CD4-positive, CD25-positive, alpha-beta regulatory T cell (primary cell): ENCODE measurements at regions not wholly inside any gene's neighbourhood (a gene's known extent, or its start where the extent isn't known, plus 50 kb on each side); places are given as distances from the start of the nearest gene placed in this dataset.
A peak's percentile ranks its signal among the peaks of the same experiment; 100 is the strongest.

Source experiments
- ATAC-seq, 2 donors: fragments of 150-1000 bp; cut with Tn5 transposase; one replicate each; pipeline ENCODE4 v1.10.0; 2021; ENCODE audit warnings: low read depth in 2 of 2, moderate number of reproducible peaks in 2 of 2, moderate library complexity in 1 of 2
- DNase-seq, 3 donors: peaks; one replicate each; pipeline versions ENCODE4 v3.0.0 to v3.0.0-alpha.2; 2012 to 2022; ENCODE audit warnings: mixed read lengths in 1 of 3
- H3K27ac ChIP-seq: one replicate; pipeline ENCODE4 v1.7.0; 2013; ENCODE audit warnings: mild to moderate bottlenecking, low read length; ENCODE audit not compliant: insufficient read depth, poor library complexity, severe bottlenecking
- H3K27me3 ChIP-seq: one replicate; pipeline ENCODE4 v1.7.0; 2013; ENCODE audit warnings: low read length; ENCODE audit not compliant: control insufficient read depth, insufficient read depth
- H3K36me3 ChIP-seq: one replicate; pipeline ENCODE4 v1.7.0; 2013; ENCODE audit warnings: mild to moderate bottlenecking, low read length, moderate library complexity; ENCODE audit not compliant: control insufficient read depth, insufficient read depth
- H3K4me1 ChIP-seq: 2 replicates; pipeline ENCODE4 v1.7.0; 2013; ENCODE audit warnings: mild to moderate bottlenecking, low read length; ENCODE audit not compliant: insufficient read depth, control insufficient read depth, poor library complexity, severe bottlenecking
- H3K4me3 ChIP-seq: one replicate; pipeline ENCODE4 v1.7.0; 2013; ENCODE audit warnings: low read depth, mild to moderate bottlenecking, low read length, moderate library complexity
- H3K9me3 ChIP-seq, 2 experiments: 1 replicate in 1 of 2; 2 replicates in 1 of 2; pipeline ENCODE4 v1.7.0; 2013; ENCODE audit warnings: low read length in 2 of 2, mild to moderate bottlenecking in 1 of 2, moderate library complexity in 1 of 2; ENCODE audit not compliant: control insufficient read depth in 2 of 2
- H3K27ac Mint-ChIP-seq, 3 donors: one replicate each; pipeline ENCODE4 v1.8.0; 2020 to 2022; ENCODE audit warnings: mild to moderate bottlenecking in 3 of 3, mixed read lengths in 3 of 3, moderate library complexity in 2 of 3
- H3K27me3 Mint-ChIP-seq: one replicate; pipeline ENCODE4 v1.8.0; 2022; ENCODE audit warnings: mild to moderate bottlenecking, mixed read lengths
- H3K36me3 Mint-ChIP-seq: one replicate; pipeline ENCODE4 v1.8.0; 2020; ENCODE audit warnings: mixed read lengths
- H3K4me1 Mint-ChIP-seq, 4 donors: one replicate each; pipeline ENCODE4 v1.8.0; 2020 to 2022; ENCODE audit warnings: mixed read lengths in 4 of 4, mild to moderate bottlenecking in 1 of 4
- H3K4me3 Mint-ChIP-seq, 4 donors: one replicate each; pipeline ENCODE4 v1.8.0; 2020 to 2022; ENCODE audit warnings: mild to moderate bottlenecking in 4 of 4, mixed read lengths in 4 of 4, moderate library complexity in 3 of 4
- H3K9me3 Mint-ChIP-seq, 7 donors: one replicate each; pipeline ENCODE4 v1.8.0; 2020 to 2022; ENCODE audit warnings: mixed read lengths in 7 of 7, mild to moderate bottlenecking in 3 of 7, moderate library complexity in 2 of 7

DNA sequence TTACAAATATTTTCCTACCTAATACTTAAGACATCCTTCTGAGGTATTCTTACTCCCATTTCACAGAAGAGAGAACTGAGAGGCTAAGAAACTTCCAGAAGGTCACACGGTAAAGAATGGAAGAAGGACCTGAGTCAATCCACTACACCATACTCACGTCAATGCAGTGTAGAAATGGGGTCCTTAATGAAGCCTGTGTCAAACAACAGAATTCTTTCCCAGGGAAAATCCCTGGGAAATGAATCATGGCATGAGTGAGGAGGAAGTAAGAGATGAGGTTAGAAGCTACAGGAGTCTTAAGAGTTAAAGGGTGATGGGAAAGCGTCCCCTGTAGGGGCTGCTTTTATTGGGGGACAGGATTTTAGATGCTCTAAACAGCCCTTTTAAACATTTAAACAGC lies 147.9 kb downstream of the C11orf91 start:
- Histone ChIP-seq H3K27me3 (peaks cover 12% of the 10 kb centered on the region), H3K9me3 (no peaks in the 10 kb centered on the region), H3K4me1 (no peaks in the 10 kb centered on the region), H3K4me3 (no peak overlapping the region), H3K36me3 (no peaks in the 10 kb centered on the region), H3K27ac (no peak overlapping the region)
- ATAC-seq (no peak), DNase-seq (no peak)
- H3K27ac Mint-ChIP-seq: no peak overlapping the region
- H3K4me3 Mint-ChIP-seq: no peak overlapping the region
- H3K4me1 Mint-ChIP-seq: no peaks in the 10 kb centered on the region
- no peaks in the 10 kb centered on the region for H3K9me3 Mint-ChIP-seq
- peaks cover 22% of the 10 kb centered on the region for H3K27me3 Mint-ChIP-seq
- H3K36me3 Mint-ChIP-seq: no peaks in the 10 kb centered on the region

DNA sequence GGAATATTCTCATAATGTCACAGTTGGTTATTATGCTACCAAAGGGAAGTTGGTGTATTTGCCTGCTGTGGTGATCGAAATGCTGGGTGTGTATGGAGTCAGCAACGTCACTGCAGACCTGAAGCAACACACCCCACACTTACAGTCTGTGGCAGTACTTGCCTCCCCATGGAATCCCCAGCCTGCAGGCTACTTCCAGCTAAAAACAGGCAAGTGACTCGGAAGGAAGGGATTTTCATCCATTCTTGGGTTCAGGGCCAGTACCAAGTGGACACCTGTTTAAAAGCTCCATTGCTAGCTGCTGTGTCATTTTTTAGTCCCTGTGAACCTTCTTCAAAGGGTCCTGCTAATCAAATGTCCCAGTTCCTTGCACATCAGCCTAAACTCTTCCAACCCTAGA lies 149.6 kb downstream of the C11orf91 start:
- H3K4me1 Mint-ChIP-seq: no peaks in the 10 kb centered on the region

DNA sequence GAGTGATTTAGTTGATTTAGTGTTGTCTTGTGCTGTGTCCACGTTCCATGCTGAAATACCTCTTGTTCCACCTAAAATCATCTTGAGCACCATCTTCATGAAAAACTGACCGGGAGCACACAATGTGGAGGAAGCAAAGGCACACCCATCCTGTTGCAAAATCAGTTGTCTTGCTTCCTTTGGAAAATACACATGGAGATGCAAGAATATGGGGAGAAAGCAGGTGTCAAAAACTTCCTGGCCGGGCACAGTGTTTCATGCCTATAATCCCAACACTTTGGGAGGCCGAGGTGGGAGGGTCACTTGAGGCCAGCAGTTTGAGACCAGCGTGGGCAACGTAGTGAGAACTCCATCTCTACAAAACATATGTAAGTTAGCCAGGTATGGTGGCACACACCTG lies 151.1 kb downstream of the C11orf91 start:
- Mint-ChIP-seq H3K27ac (no peak overlapping the region), H3K9me3 (peaks cover 0 to 2% (median 0%) of the 10 kb centered on the region in 7 donors), H3K4me3 (no peak overlapping the region), H3K36me3 (no peaks in the 10 kb centered on the region), H3K4me1 (no peaks in the 10 kb centered on the region), H3K27me3 (peaks cover 26% of the 10 kb centered on the region)
- Histone ChIP-seq H3K27ac (no peak overlapping the region), H3K4me3 (no peak overlapping the region), H3K36me3 (no peaks in the 10 kb centered on the region), H3K9me3 (no peaks in the 10 kb centered on the region), H3K4me1 (no peaks in the 10 kb centered on the region), H3K27me3 (peaks cover 14% of the 10 kb centered on the region)
- DNase-seq: no peak
- no peak for ATAC-seq

More for the DNA sequence above, 149.6 kb downstream of the C11orf91 start:
- Histone ChIP-seq H3K27ac (no peak overlapping the region), H3K27me3 (peaks cover 14% of the 10 kb centered on the region), H3K4me3 (no peak overlapping the region), H3K4me1 (no peaks in the 10 kb centered on the region), H3K36me3 (no peaks in the 10 kb centered on the region), H3K9me3 (no peaks in the 10 kb centered on the region)
- H3K9me3 Mint-ChIP-seq: peaks cover 0 to 2% (median 0%) of the 10 kb centered on the region in 7 donors
- no peaks in the 10 kb centered on the region for H3K36me3 Mint-ChIP-seq
- H3K4me3 Mint-ChIP-seq: no peak overlapping the region
- peaks cover 29% of the 10 kb centered on the region for H3K27me3 Mint-ChIP-seq
- no peak overlapping the region for H3K27ac Mint-ChIP-seq
- DNase-seq (no peak), ATAC-seq (no peak)

DNA sequence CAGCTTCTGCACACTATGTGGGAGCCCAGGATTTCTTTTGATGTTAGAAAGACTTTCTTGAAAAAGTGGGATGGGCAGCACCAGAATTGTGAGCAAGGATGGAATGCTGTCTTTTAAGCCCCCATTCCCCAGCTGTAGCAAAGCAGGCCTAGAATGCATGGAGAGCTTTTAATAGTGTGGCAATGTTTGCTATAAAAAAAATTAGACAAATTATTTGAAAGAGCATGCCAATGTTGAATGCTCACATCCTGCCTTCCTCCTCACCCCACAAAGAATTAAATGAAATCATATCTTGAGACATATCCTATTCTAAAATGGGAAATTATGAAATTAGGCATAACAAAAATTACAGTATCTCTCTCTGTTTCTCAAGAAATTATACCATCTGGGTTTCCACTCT lies 154.7 kb downstream of the C11orf91 start:
- no peak overlapping the region for H3K4me3 Mint-ChIP-seq
- no peaks in the 10 kb centered on the region for H3K36me3 ChIP-seq
- H3K27me3 Mint-ChIP-seq: peaks cover 25% of the 10 kb centered on the region
- H3K9me3 Mint-ChIP-seq: peaks cover 0 to 2% (median 0%) of the 10 kb centered on the region in 7 donors
- no peak overlapping the region for H3K4me3 ChIP-seq
- no peak for DNase-seq
- H3K36me3 Mint-ChIP-seq: no peaks in the 10 kb centered on the region
- ATAC-seq: no peak
- no peaks in the 10 kb centered on the region for H3K9me3 ChIP-seq
- H3K27me3 ChIP-seq: peaks cover 9% of the 10 kb centered on the region
- H3K4me1 Mint-ChIP-seq: peaks cover 0 to 1% (median 0%) of the 10 kb centered on the region in 4 donors
- no peak overlapping the region for H3K27ac Mint-ChIP-seq
- no peaks in the 10 kb centered on the region for H3K4me1 ChIP-seq
- no peak overlapping the region for H3K27ac ChIP-seq

DNA sequence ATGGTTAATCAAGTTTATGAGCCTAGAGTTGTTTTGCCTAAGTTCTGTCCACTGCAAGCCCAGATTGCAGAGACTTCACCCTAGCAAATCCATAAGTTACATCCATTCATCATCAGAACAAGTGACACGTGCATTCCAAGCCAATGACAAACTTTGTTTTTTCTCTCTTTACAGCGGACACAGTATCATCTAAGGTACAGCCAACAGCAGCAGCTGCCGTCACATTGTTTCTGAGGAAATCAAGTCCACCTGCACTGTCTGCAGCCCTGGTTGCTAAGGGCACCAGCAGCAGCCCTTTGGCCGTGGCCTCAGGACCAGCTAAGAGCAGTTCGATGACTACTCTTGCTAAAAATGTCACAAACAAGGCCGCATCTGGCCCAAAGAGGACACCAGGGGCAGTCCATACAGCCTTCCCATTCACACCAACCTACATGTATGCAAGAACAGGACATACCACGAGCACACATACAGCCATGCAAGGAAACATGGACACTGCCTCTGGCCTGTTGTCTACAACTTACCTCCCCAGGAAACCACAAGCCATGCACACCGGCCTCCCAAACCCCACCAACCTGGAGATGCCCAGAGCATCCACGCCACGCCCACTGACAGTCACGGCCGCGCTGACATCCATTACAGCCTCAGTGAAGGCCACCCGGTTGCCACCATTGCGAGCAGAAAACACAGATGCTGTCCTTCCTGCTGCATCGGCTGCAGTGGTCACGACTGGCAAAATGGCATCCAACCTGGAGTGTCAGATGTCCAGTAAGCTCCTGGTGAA lies 155.8 kb downstream of the C11orf91 start:
- Mint-ChIP-seq H3K9me3 (peaks cover 0 to 2% (median 0%) of the 10 kb centered on the region in 7 donors), H3K27me3 (peaks cover 22% of the 10 kb centered on the region), H3K4me3 (no peak overlapping the region), H3K27ac (peak overlapping the region in 1 of 3 donors; percentile 7), H3K36me3 (no peaks in the 10 kb centered on the region), H3K4me1 (peaks cover 0 to 1% (median 0%) of the 10 kb centered on the region in 4 donors)
- Histone ChIP-seq H3K9me3 (no peaks in the 10 kb centered on the region), H3K4me3 (no peak overlapping the region), H3K36me3 (no peaks in the 10 kb centered on the region), H3K4me1 (no peaks in the 10 kb centered on the region), H3K27me3 (peaks cover 8% of the 10 kb centered on the region), H3K27ac (no peak overlapping the region)
- DNase-seq (no peak), ATAC-seq (no peak)

DNA sequence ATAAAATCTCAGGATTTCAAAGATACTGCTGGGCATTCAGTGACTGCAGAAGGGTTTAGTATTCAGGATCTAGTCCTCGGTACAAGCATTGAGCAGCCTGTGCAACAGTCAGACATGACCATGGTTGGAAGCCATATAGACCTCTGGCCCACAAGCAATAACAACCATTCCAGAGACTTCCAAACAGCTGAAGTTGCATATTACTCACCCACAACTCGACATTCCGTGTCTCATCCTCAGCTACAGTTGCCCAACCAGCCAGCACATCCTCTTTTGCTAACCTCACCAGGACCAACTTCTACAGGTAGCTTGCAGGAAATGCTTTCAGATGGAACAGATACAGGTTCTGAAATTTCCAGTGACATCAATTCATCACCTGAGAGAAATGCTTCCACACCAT lies 156.8 kb downstream of the C11orf91 start:
- H3K9me3 Mint-ChIP-seq: peaks cover 0 to 2% (median 0%) of the 10 kb centered on the region in 7 donors
- H3K4me1 Mint-ChIP-seq: peaks cover 0 to 1% (median 0%) of the 10 kb centered on the region in 4 donors
- no peaks in the 10 kb centered on the region for H3K36me3 ChIP-seq
- H3K4me3 ChIP-seq: no peak overlapping the region
- peaks cover 18% of the 10 kb centered on the region for H3K27me3 Mint-ChIP-seq
- ATAC-seq (no peak), DNase-seq (no peak)
- no peaks in the 10 kb centered on the region for H3K36me3 Mint-ChIP-seq
- no peak overlapping the region for H3K27ac Mint-ChIP-seq
- H3K27me3 ChIP-seq: peaks cover 7% of the 10 kb centered on the region
- no peaks in the 10 kb centered on the region for H3K9me3 ChIP-seq
- no peak overlapping the region for H3K4me3 Mint-ChIP-seq
- H3K4me1 ChIP-seq: no peaks in the 10 kb centered on the region
- H3K27ac ChIP-seq: no peak overlapping the region

DNA sequence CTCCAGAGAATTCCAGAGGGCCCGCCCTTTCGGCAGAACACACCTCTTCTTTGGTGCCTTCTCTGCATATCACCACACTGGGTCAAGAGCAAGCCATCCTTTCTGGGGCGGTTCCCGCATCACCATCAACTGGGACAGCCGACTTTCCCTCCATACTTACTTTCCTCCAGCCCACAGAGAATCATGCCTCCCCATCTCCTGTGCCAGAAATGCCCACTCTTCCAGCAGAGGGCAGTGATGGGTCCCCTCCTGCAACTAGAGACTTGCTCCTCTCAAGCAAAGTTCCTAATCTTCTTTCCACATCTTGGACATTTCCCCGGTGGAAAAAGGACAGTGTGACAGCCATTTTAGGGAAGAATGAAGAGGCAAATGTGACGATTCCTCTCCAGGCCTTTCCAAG lies 157.7 kb downstream of the C11orf91 start:
- DNase-seq: peak; percentile 2 to 24 (median 2)
- Histone ChIP-seq H3K9me3 (no peaks in the 10 kb centered on the region), H3K4me1 (no peaks in the 10 kb centered on the region), H3K36me3 (no peaks in the 10 kb centered on the region), H3K27ac (no peak overlapping the region), H3K4me3 (no peak overlapping the region), H3K27me3 (peaks cover 4% of the 10 kb centered on the region)
- Mint-ChIP-seq H3K36me3 (no peaks in the 10 kb centered on the region), H3K27me3 (peaks cover 18% of the 10 kb centered on the region), H3K27ac (no peak overlapping the region), H3K4me3 (no peak overlapping the region), H3K9me3 (peaks cover 0 to 2% (median 0%) of the 10 kb centered on the region in 7 donors), H3K4me1 (peaks cover 0 to 1% (median 0%) of the 10 kb centered on the region in 4 donors)
- no peak for ATAC-seq
